LNCaP clone FGC (cell line): ENCODE measurements at regions not wholly inside any gene's neighbourhood (a gene's known extent, or its start where the extent isn't known, plus 50 kb on each side); places are given as distances from the start of the nearest gene placed in this dataset.

Experiments
- DNase-seq: peaks from one replicate; pipeline ENCODE4 v3.0.0-alpha.2; 2011; ENCODE audit warnings: low read depth
- H3K4me3 ChIP-seq: 2 replicates; pipeline ENCODE4 v1.5.1; 2011; ENCODE audit warnings: mild to moderate bottlenecking, low read depth, low read length, control low read depth
- CTCF ChIP-seq: IDR thresholded peaks from 2 replicates; pipeline ENCODE4 v1.5.1; 2012; ENCODE audit warnings: mild to moderate bottlenecking; ENCODE audit not compliant: control insufficient read depth, insufficient read depth; ENCODE audit errors: extremely low read depth

DNA sequence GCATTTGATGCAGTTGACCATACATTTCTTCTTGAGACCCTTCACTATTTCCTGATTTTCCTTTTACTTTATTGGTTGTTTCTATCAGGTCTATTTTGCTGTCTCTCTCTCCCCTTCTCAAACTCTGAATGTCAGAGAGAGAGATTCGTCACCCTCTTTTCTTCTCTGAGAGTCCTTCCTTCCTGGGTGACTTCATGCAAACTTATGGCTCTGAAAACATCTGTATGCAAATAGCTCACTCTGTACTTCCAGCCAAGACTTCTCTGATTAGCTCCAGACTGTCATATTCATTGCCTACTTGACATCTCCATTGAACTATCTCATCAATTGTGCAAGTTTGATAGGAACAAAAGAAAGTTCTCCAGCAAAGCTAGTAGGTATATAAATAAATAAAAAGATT, 191.7 kb upstream of the KLF6 start:
- no peak for DNase-seq
- TF ChIP-seq CTCF: no peak
- H3K4me3 ChIP-seq: no peak overlapping the region

DNA sequence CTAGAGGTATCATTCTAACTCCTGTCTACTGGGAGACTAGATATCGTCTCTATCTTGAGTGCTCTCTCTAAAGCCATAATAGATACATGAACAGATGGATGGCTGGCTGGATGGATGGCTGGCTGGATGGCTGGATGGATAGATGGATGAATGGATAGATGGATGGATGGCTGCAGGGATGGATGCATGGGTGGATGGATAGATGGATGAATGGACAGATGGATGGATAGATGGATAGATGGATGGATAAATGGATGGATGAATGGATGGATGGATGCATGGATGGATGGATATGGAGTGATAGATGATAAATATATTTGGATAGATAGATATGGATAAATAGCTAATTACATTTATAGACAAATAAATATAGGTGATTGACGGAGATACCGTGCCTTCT, 191.2 kb upstream of the KLF6 start:
- H3K4me3 ChIP-seq: no peak overlapping the region
- no peak for DNase-seq
- no peak for TF ChIP-seq CTCF

- no peak for DNase-seq
- H3K4me3 ChIP-seq: no peak overlapping the region
- TF ChIP-seq CTCF: no peak
Observed at GRCh38 chr10:3975016-3975415, 190.0 kb upstream of the KLF6 start.

- no peak for TF ChIP-seq CTCF
- no peak for DNase-seq
- no peak overlapping the region for H3K4me3 ChIP-seq
Observed at GRCh38 chr10:3972460-3973301, 187.7 kb upstream of the KLF6 start.

DNA sequence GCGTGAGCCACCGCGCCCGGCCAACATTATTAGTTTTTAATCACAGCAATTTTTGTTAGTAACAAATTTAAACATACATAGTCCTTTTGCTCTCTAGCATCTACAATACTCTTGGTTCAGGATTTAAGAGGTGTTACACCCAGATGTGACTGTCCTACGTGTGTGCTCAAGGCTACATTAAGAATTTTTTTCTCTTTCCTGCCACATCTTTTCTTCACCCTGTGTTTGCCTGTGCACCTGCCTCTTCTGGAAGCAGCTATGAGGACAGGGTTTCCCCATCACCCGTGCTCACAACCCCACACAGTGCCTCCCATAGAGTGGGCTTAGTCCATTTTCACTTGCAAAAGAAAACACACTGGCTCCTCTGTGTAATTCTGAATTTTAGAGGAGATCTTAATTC, 186.7 kb upstream of the KLF6 start:
- no peak for TF ChIP-seq CTCF
- DNase-seq: no peak
- H3K4me3 ChIP-seq: no peak overlapping the region

DNA sequence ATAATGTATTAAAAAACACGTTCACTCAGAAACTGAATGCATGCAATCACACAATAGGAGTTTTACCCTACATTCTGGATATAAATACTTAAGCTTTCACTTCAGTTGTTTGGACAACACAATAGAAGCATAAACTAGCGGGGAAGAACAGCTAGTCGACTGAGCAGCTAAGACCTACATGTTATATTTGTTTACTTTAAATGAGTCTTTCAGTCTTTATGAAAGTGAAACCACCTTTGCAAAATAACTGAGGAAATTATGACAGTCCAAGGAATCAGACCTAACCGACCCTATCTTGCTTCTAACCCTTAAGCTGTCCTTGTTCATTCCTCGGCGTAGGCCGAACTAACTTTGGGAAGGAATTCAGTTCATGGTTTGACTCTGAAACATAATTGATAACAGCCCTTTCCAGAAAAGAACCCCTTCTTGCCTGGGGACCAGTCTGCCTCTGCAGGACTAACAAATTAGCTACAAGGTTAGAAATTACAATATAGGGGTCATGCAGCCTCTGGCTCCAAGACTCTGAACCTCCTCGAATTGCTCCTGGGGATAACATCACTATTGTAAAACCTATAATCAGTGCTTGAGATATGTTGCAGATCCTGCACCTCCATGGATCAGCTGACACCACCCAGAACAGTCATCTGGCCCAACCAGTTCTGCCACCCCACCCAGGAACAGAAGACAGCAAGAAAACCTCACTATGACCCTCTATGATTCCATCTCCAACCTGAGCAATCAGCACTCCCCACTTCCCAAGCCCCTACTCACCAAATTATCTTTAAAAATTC, 185.1 kb upstream of the KLF6 start:
- no peak for TF ChIP-seq CTCF
- no peak overlapping the region for H3K4me3 ChIP-seq
- DNase-seq: no peak
